B cell (primary cell): ENCODE measurements at regions not wholly inside any gene's neighbourhood (a gene's known extent, or its start where the extent isn't known, plus 50 kb on each side); places are given as distances from the start of the nearest gene placed in this dataset.

Source experiments
- ATAC-seq: fragments of 200-7000 bp; cut with Tn5 transposase; one replicate; pipeline ENCODE4 v1.10.0; 2021; ENCODE audit warnings: low read depth, mild to moderate bottlenecking, moderate number of reproducible peaks, moderate library complexity
- CTCF ChIA-PET: fragments of 350-600 bp; sonication (Branson Sonifier 250); formaldehyde crosslinking; loops from one replicate; lab custom pipeline; 2021; ENCODE audit warnings: antibody characterized with exemption, inconsistent platforms; lab: Charles Lee
- POLR2A ChIA-PET: fragments of 350-600 bp; sonication (Branson Sonifier 250); formaldehyde crosslinking; loops from one replicate; lab custom pipeline; 2021; ENCODE audit warnings: antibody characterized with exemption; lab: Charles Lee
- DNase-seq: peaks from one replicate; pipeline ENCODE4 v3.0.0; 2013
- H2AFZ ChIP-seq: 2 replicates; pipeline ENCODE4 v1.6.1; 2012; ENCODE audit warnings: mild to moderate bottlenecking, low read depth, low read length; ENCODE audit not compliant: insufficient read depth, poor library complexity, severe bottlenecking
- H3K27ac ChIP-seq, 2 donors: 1 replicate in 1 of 2; 2 replicates in 1 of 2; pipeline ENCODE4 v1.5.1; 2012 to 2013; ENCODE audit warnings: low read length in 2 of 2, mild to moderate bottlenecking in 2 of 2, moderate library complexity in 1 of 2
- H3K27me3 ChIP-seq, 4 experiments: fragments of 200-600 bp in 1 of 4; sonication (generic) in 1 of 4; replicated peaks in 1 of 4; 1 replicate in 2 of 4; 2 replicates in 2 of 4; pipeline versions ENCODE4 v1.6.1 to v1.7.0; 2013 to 2016; ENCODE audit warnings: low read length in 3 of 4, mild to moderate bottlenecking in 2 of 4, mixed read lengths in 1 of 4, moderate library complexity in 1 of 4; ENCODE audit not compliant: insufficient read depth in 4 of 4, control insufficient read depth in 3 of 4; ENCODE audit errors: control extremely low read depth in 1 of 4
- H3K36me3 ChIP-seq, 2 experiments: replicated peaks in 1 of 2; 1 replicate in 1 of 2; 2 replicates in 1 of 2; pipeline versions ENCODE4 v1.6.1 to v1.7.1; 2013; ENCODE audit warnings: low read length in 1 of 2; ENCODE audit not compliant: insufficient read depth in 2 of 2, control insufficient read depth in 1 of 2; ENCODE audit errors: control extremely low read depth in 1 of 2, extremely low read depth in 1 of 2
- H3K4me1 ChIP-seq, 2 donors: fragments of 200-600 bp in 1 of 2; sonication (generic) in 1 of 2; 1 replicate in 1 of 2; 2 replicates in 1 of 2; pipeline versions ENCODE4 v1.5.1 to v1.6.1; 2013 to 2017; ENCODE audit warnings: low read length in 2 of 2; ENCODE audit not compliant: control insufficient read depth in 2 of 2, insufficient read depth in 2 of 2
- H3K4me2 ChIP-seq: replicated peaks from 2 replicates; pipeline ENCODE3; 2012; ENCODE audit warnings: mild to moderate bottlenecking, low read depth, low read length; ENCODE audit not compliant: poor library complexity, severe bottlenecking
- H3K4me3 ChIP-seq, 5 experiments: fragments of 200-600 bp in 1 of 5; sonication (generic) in 1 of 5; 1 replicate in 3 of 5; 2 replicates in 2 of 5; pipeline versions ENCODE4 v1.5.1 to v1.7.0; 2011 to 2016; ENCODE audit warnings: low read length in 4 of 5, mild to moderate bottlenecking in 4 of 5, low read depth in 2 of 5, control low read depth in 1 of 5, moderate library complexity in 1 of 5; ENCODE audit not compliant: insufficient read depth in 1 of 5; ENCODE audit errors: control extremely low read depth in 1 of 5, extremely low read depth in 1 of 5
- H3K79me2 ChIP-seq: fragments of 200-600 bp; sonication (generic); one replicate; pipeline ENCODE4 v1.6.0; 2016; ENCODE audit warnings: low read length; ENCODE audit not compliant: control insufficient read depth, insufficient read depth
- H3K9ac ChIP-seq: fragments of 200-600 bp; sonication (generic); 2 replicates; pipeline ENCODE4 v1.6.1; 2017; ENCODE audit warnings: mild to moderate bottlenecking, low read length, moderate library complexity
- H3K9me3 ChIP-seq, 3 donors: one replicate each; pipeline versions ENCODE4 v1.6.1 to v1.7.1; 2013; ENCODE audit warnings: low read length in 2 of 3; ENCODE audit not compliant: control insufficient read depth in 2 of 3, insufficient read depth in 1 of 3; ENCODE audit errors: control extremely low read depth in 1 of 3
- H4K20me1 ChIP-seq: 2 replicates; pipeline ENCODE4 v1.6.0; 2012; ENCODE audit warnings: mild to moderate bottlenecking, low read length; ENCODE audit not compliant: insufficient read depth, control insufficient read depth, poor library complexity, severe bottlenecking
- H3K27ac Mint-ChIP-seq: one replicate; pipeline ENCODE4 v1.8.0; 2021; ENCODE audit warnings: mixed read lengths
- H3K27me3 Mint-ChIP-seq: one replicate; pipeline ENCODE4 v1.8.0; 2021; ENCODE audit warnings: mixed read lengths
- H3K4me1 Mint-ChIP-seq: one replicate; pipeline ENCODE4 v1.8.0; 2021; ENCODE audit warnings: mixed read lengths
- H3K4me3 Mint-ChIP-seq: one replicate; pipeline ENCODE4 v1.8.0; 2021; ENCODE audit warnings: mixed read lengths
- H3K9me3 Mint-ChIP-seq: one replicate; pipeline ENCODE4 v1.8.0; 2022; ENCODE audit warnings: mixed read lengths; ENCODE audit not compliant: insufficient read depth
- CTCF ChIP-seq: fragments of 200-600 bp; IDR thresholded peaks from one replicate; pipeline ENCODE4 v1.8.0; 2022; ENCODE audit warnings: antibody characterized with exemption, mild to moderate bottlenecking
- EZH2 ChIP-seq: IDR thresholded peaks from 2 replicates; pipeline ENCODE4 v1.6.1; 2012; ENCODE audit warnings: borderline replicate concordance, low read depth, mild to moderate bottlenecking, moderate library complexity, low read length; ENCODE audit not compliant: insufficient read depth, poor library complexity, severe bottlenecking
- WGBS: methylation state at CpG from one replicate; pipeline ENCODE4 v1.1.5; 2013; ENCODE audit warnings: missing lambda C conversion rate; ENCODE audit not compliant: insufficient coverage; 5-methylcytosine and 5-hydroxymethylcytosine counted together
- intact Hi-C: fragments of 100-400 bp; cut with micrococcal nuclease; formaldehyde crosslinking; loops from one replicate; pipeline ENCODE4 v1.10.0; 2022

- no peaks in the 10 kb centered on the region for H3K36me3 ChIP-seq
- H3K4me2 ChIP-seq, result no peak overlapping the region
- intact Hi-C loops, result no loop called here
- TF ChIP-seq EZH2 (no peak), CTCF (no peak)
- no peaks in the 10 kb centered on the region for H4K20me1 ChIP-seq
- H3K27me3 Mint-ChIP-seq, result no peaks in the 10 kb centered on the region
- H3K27ac Mint-ChIP-seq, result no peak overlapping the region
- H3K9ac ChIP-seq, result no peak overlapping the region
- ChIA-PET CTCF (no interaction called here), POLR2A (no interaction called here)
- no peaks in the 10 kb centered on the region for H3K4me1 ChIP-seq
- H3K4me1 Mint-ChIP-seq, result no peaks in the 10 kb centered on the region
- no peak overlapping the region for H3K4me3 Mint-ChIP-seq
- H3K4me3 ChIP-seq, result no peak overlapping the region
- H3K27ac ChIP-seq, result no peak overlapping the region
- no peak overlapping the region for H2AFZ ChIP-seq
- ATAC-seq, result no peak
- H3K9me3 ChIP-seq, result no peaks in the 10 kb centered on the region
- no peaks in the 10 kb centered on the region for H3K79me2 ChIP-seq
- H3K27me3 ChIP-seq, result no peaks in the 10 kb centered on the region
- no peak for DNase-seq
- H3K9me3 Mint-ChIP-seq, result peaks cover 5% of the 10 kb centered on the region
These were observed 1099.8 kb upstream of the CRIM1 start for GRCh38 chr2:35255826-35256225.

- TF ChIP-seq EZH2 (no peak), CTCF (no peak)
- Histone ChIP-seq H3K27ac (no peak overlapping the region), H3K79me2 (no peaks in the 10 kb centered on the region), H3K4me1 (no peaks in the 10 kb centered on the region), H2AFZ (no peak overlapping the region), H3K36me3 (no peaks in the 10 kb centered on the region), H3K9ac (no peak overlapping the region), H4K20me1 (no peaks in the 10 kb centered on the region), H3K4me3 (no peak overlapping the region), H3K27me3 (no peaks in the 10 kb centered on the region), H3K9me3 (peaks cover 0 to 6% (median 0%) of the 10 kb centered on the region in 3 donors), H3K4me2 (no peak overlapping the region)
- no peak overlapping the region for H3K27ac Mint-ChIP-seq
- no peak overlapping the region for H3K4me3 Mint-ChIP-seq
- H3K4me1 Mint-ChIP-seq, result no peaks in the 10 kb centered on the region
- CTCF ChIA-PET, result no interaction called here
- no peak for DNase-seq
- WGBS, result no CpG with 5 or more reads among the region's 3 CpGs
- H3K27me3 Mint-ChIP-seq, result no peaks in the 10 kb centered on the region
- intact Hi-C loops, result no loop called here
- ATAC-seq, result no peak
- H3K9me3 Mint-ChIP-seq, result peaks cover 7% of the 10 kb centered on the region
- POLR2A ChIA-PET, result no interaction called here
These were observed 1104.4 kb upstream of the CRIM1 start for GRCh38 chr2:35251156-35251555.
